Left ventricle myocardium inferior (tissue), 1 donor: ENCODE measurements at regions not wholly inside any gene's neighbourhood (a gene's known extent, or its start where the extent isn't known, plus 50 kb on each side); places are given as distances from the start of the nearest gene placed in this dataset.

ENCODE experiments used
- DNase-seq: peaks from one replicate; pipeline ENCODE4 v3.0.0-alpha.2; 2020
- H3K27ac ChIP-seq: fragments of 200-600 bp; replicated peaks from 2 replicates; pipeline ENCODE4 v1.8.0; 2021
- H3K27me3 ChIP-seq: fragments of 200-600 bp; 2 replicates; pipeline ENCODE4 v1.8.0; 2021; ENCODE audit warnings: low read depth
- H3K36me3 ChIP-seq: fragments of 200-600 bp; 2 replicates; pipeline ENCODE4 v1.8.0; 2021
- H3K4me1 ChIP-seq: fragments of 200-600 bp; 2 replicates; pipeline ENCODE4 v1.8.0; 2021
- H3K4me3 ChIP-seq: fragments of 200-600 bp; 2 replicates; pipeline ENCODE4 v1.8.0; 2021; ENCODE audit warnings: mild to moderate bottlenecking, moderate library complexity
- H3K9me3 ChIP-seq: fragments of 200-600 bp; replicated peaks from 2 replicates; pipeline ENCODE4 v1.8.0; 2021
- CTCF ChIP-seq: fragments of 200-600 bp; IDR thresholded peaks from 2 replicates; pipeline ENCODE4 v1.8.0; 2021; ENCODE audit warnings: antibody characterized with exemption, mild to moderate bottlenecking, borderline replicate concordance
- intact Hi-C: fragments of 100-400 bp; cut with micrococcal nuclease; formaldehyde crosslinking; loops from one replicate; pipeline ENCODE4 v1.11.0; 2022
- donor health status: DM: no; HTN: yes; CAD: no; lungs with severe emphysema.

GRCh38 chr10:30178356-30178964, 119.1 kb upstream of the JCAD start:
- intact Hi-C loops = no loop called here
- H3K4me3 ChIP-seq = no peak overlapping the region
- peaks cover 13% of the 10 kb centered on the region for H3K27me3 ChIP-seq
- DNase-seq = no peak
- H3K27ac ChIP-seq = no peak overlapping the region
- H3K9me3 ChIP-seq = no peaks in the 10 kb centered on the region
- H3K4me1 ChIP-seq = no peaks in the 10 kb centered on the region
- TF ChIP-seq CTCF = no peak
- no peaks in the 10 kb centered on the region for H3K36me3 ChIP-seq

- Histone ChIP-seq H3K9me3 (no peaks in the 10 kb centered on the region), H3K36me3 (no peaks in the 10 kb centered on the region), H3K27me3 (peaks cover 11% of the 10 kb centered on the region), H3K4me1 (no peaks in the 10 kb centered on the region), H3K4me3 (no peak overlapping the region), H3K27ac (no peak overlapping the region)
- no peak for TF ChIP-seq CTCF
- DNase-seq = no peak
- intact Hi-C loops = no loop called here
Measured at GRCh38 chr10:30176776-30177533, 117.6 kb upstream of the JCAD start.

GRCh38 chr10:30176182-30176581, 116.8 kb upstream of the JCAD start:
- Histone ChIP-seq H3K36me3 (no peaks in the 10 kb centered on the region), H3K27ac (no peak overlapping the region), H3K9me3 (no peaks in the 10 kb centered on the region), H3K4me1 (no peaks in the 10 kb centered on the region), H3K27me3 (peaks cover 3% of the 10 kb centered on the region), H3K4me3 (no peak overlapping the region)
- intact Hi-C loops = no loop called here
- no peak for TF ChIP-seq CTCF
- no peak for DNase-seq

- no peak for TF ChIP-seq CTCF
- Histone ChIP-seq H3K9me3 (no peaks in the 10 kb centered on the region), H3K36me3 (no peaks in the 10 kb centered on the region), H3K27ac (no peak overlapping the region), H3K4me1 (no peaks in the 10 kb centered on the region), H3K4me3 (no peak overlapping the region), H3K27me3 (peaks cover 4% of the 10 kb centered on the region)
- no peak for DNase-seq
- intact Hi-C loops = no loop called here
Measured at GRCh38 chr10:30172673-30173072, 113.3 kb upstream of the JCAD start.

- H3K4me3 ChIP-seq = no peak overlapping the region
- DNase-seq = no peak
- TF ChIP-seq CTCF = no peak
- intact Hi-C loops = no loop called here
- no peak overlapping the region for H3K27ac ChIP-seq
- no peaks in the 10 kb centered on the region for H3K4me1 ChIP-seq
- no peaks in the 10 kb centered on the region for H3K36me3 ChIP-seq
- H3K9me3 ChIP-seq = no peaks in the 10 kb centered on the region
- peaks cover 8% of the 10 kb centered on the region for H3K27me3 ChIP-seq
Measured at GRCh38 chr10:30172091-30172490, 112.7 kb upstream of the JCAD start.
